HG03442 (cell line): ENCODE measurements at regions not wholly inside any gene's neighbourhood (a gene's known extent, or its start where the extent isn't known, plus 50 kb on each side); places are given as distances from the start of the nearest gene placed in this dataset.

Experiments
- ATAC-seq: cut with Tn5 transposase; IDR thresholded peaks from one replicate; pipeline ENCODE4 v1.9.1; 2021; ENCODE audit warnings: mild to moderate bottlenecking, moderate library complexity; ENCODE audit not compliant: unreplicated experiment

DNA sequence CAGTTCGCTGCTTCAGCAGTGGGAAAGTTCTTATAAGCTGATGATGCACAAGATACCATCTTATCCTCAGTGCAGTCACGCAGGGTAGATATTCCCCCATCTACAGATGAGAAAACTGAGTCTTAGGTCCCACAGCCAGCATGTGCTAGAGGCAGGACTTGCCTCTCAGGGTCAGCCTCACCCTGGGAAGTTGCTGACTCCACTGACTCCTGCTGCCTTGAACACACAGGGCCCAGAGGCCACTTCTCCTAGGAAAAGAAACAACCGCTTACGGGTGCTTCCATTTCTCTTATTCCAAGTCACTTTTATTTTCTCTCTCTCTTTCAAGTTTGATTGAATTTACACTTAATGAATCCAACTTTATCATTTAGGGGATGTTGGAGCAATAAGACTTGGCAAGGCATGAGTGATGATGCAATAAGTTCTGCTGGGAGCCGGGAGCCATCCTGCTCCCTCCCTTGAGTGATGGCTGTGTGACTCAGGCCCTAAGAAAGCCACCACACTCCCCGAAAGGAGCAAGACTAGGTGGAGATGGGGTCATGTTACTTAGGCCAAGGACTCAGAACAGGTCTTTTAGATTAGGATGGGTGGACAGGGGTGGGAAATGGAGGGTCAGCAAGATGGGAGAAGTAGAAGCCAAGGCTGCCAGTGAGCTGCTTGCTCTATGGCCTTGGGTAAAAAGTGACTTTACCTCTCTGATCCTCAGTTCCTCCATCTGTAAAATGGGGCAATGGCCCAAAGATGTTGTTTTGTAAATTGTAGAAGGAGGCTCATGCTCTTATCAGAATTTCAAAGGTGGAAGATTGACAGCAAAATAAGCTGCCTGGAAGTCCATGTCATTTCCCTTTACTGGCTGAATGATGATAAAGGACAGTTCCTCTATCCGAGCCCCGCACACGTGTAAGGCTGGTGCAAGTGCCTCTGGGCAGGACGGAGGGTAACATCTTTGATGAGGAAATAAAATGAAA is 67.4 kb upstream of the ZNF618 start:
- no peak for ATAC-seq

DNA sequence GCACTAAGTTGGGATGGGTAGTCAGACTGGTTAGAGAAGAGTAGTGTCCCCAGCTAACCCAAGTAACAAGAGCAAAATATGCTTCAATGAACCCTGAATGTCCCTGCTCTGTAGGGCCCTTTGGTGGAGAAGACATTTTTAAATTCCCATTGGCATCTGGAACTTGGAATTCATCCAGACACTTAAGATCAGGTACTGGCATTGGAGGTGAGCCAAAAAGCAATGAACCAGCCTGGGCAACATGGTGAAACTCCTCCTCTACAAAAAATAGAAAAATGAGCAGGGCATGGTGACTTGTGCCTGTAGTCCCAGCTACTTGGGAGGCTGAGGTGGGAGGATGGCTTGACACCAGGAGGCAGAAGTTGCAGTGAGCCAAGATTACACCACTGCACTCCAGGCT is 58.9 kb upstream of the ZNF618 start:
- no peak for ATAC-seq

DNA sequence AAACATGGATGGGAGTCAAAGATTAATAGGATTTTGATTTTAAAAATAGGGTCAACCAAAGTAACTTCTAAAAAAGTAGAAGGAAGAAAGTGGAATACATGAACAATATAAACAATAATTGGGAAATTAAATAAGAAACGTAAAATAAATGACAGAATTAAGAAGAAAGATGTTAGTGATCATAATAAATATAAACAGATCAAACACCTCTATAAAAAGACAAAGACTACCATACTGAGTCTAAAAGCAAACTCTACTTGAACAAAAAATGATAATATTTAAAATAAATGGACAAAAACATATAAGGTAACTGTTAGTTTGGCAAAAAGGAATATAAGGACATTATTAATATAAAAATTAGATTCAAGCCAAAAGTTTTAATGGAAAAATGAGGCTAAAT is 57.7 kb upstream of the ZNF618 start:
- ATAC-seq, result no peak

DNA sequence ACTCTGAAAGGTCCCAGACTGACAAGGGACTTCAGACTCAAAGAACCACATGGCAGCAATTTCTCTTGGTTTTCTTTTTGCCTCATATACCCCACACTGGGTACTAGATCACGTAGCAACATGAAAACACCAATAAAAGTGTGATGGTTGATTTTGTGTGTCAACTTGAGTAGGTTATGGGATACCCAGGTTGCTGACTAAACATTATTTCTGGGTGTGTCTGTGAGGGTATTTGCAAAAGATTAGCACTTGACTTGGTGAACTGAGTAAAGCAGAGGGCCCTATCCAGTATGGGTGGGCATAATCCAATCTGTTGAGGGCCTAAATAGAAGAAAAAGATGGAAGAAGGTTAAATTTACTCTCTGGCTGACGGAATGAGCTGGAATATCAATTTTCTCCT is 53.8 kb upstream of the ZNF618 start:
- no peak for ATAC-seq

DNA sequence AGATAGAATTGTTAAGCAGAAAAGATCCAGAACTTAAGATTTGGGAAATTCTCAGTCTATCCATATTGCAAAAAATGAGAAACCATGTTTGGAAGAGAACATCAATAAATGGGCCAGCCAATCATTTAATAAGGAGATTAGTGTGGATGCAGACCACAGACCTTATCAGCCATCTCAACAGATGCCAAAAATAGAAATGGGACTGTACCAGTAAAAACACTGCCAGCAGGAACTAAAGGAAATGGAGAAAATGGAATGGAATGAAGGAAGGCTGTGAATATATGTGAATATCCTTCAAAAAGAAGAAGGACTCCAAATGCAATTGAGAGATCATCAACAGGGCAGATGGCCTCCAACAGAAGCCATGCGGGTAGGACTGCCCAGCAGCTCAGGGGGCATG is 52.7 kb upstream of the ZNF618 start:
- ATAC-seq, result no peak
